ENCODE measurements at regions not wholly inside any gene's neighbourhood (a gene's known extent, or its start where the extent isn't known, plus 50 kb on each side); places are given as distances from the start of the nearest gene placed in this dataset.

GRCh38 chr5:155871623-155872022 lies 455.3 kb upstream of the SGCD start:
- no peak for DNase-seq

DNA sequence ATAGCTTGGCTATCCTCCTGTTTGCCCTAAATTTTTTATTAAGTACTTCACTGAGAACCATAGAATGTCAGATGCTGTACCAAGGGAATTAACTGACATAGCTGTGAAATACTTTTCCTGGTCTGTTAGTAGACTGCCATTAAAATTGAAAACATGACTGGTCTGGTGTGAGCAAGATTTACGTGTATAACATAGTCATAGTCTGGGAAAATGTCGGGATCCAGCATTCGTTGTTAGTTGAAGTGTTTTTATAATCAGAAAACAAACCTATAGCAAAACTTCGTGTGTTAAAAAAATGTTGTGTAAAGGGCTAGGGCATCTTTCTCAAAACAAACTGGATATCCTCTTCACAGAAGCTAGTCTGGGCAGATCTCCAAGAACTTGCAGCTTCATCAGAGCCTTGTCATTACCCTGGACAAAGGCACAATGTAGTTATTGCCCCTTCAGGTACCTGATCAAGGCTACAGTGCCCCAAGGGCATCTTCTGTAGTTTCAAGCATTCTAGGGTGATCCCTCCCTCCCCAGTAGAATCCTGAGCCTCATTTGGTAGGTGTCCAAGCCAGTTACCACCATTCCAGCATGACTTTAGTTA lies 454.2 kb upstream of the SGCD start:
- no peak for DNase-seq

DNA sequence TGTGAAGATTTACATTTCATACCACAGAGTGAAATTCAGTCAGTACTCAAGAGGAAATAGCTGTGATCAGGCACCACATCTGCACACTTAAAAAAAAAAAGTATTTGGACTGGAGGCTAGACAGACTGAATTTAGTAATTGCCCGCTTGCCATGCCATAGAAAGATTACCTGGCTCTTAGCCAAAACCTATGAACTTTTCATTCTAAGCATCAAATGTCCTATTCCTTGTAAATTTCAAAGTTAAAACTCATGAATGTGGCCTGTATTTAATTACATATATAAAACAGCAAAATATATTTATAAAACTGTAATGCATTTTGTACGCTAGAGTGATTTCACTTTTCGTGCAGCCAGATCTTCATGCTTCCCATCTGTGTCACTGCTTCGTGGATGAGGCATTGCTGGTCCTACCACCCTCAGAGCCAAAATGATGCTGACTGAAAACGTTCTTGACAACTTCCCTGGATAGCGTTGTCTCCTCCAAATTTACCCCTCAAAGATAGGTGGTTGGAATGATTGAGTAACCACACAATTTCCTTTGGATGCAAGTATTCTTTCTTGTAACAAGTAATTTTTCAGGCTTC lies 447.9 kb upstream of the SGCD start:
- no peak for DNase-seq

DNA sequence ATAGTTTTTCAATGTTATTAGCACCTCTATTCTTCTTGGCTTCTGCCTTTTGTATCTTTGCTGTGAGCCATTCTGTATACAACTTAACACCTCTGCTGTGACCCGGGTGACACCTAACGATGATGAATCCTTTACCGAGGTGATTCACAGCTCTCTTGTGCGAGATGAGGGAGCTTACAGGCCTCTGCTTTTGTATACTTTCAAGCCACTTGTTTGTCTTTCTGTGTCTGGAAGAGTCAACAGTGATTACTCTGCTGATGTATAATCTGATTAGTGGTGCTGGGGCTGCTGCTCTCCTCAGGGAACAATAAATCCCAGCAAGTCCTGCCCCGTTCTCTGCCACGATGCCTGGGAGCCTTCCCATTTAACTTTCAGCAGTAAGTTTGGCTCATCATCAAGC lies 442.9 kb upstream of the SGCD start:
- DNase-seq = no peak

- no peak for DNase-seq
Measured at GRCh38 chr5:155885199-155885598, 441.8 kb upstream of the SGCD start.

GRCh38 chr5:155886311-155887031 lies 440.5 kb upstream of the SGCD start:
- DNase-seq = no peak

DNA sequence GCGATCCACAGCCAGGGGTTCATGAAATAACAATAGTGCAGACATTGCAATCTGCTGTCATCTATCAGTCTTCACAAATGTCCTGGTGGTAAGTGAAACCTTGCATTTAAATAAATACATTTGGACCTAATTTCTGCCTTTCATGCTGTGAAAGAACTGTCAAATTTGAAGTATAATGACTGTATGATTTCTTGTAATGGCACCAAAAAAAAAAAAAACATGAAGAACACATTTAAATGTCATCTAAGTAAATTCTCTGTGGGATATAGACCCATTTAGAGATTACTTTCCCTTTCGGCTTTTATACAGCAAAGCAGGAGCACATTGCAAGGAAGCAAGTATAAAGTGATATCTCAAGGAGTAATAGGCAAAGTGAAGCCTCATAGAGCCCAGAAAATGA lies 431.5 kb upstream of the SGCD start:
- no peak for DNase-seq

DNA sequence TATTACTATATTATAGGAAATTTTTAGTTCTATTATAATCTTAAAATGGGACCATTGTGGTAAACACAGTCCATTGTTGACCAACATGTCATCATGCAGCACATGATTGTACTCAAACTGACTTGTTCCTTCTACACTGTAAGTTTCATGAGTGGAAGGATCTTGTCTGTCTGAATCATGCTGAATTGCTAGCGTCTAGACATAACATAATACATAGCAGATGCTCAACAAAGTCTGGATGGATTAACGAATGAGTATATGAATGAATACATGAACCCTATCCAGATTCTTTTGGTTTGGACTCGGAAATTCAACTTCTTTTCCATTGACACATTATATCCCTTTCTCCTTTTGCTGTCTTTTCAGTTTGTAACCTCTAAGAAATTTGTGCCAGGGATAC lies 429.2 kb upstream of the SGCD start:
- no peak for DNase-seq

- DNase-seq = no peak
Measured at GRCh38 chr5:155898284-155898683, 428.7 kb upstream of the SGCD start.

GRCh38 chr5:155903791-155904190 lies 423.2 kb upstream of the SGCD start:
- DNase-seq = no peak

- DNase-seq = no peak
Measured at GRCh38 chr5:155905364-155905763, 421.6 kb upstream of the SGCD start.

GRCh38 chr5:155906046-155906445 lies 420.9 kb upstream of the SGCD start:
- DNase-seq = no peak

- no peak for DNase-seq
Measured at GRCh38 chr5:155908543-155908942, 418.4 kb upstream of the SGCD start.

DNA sequence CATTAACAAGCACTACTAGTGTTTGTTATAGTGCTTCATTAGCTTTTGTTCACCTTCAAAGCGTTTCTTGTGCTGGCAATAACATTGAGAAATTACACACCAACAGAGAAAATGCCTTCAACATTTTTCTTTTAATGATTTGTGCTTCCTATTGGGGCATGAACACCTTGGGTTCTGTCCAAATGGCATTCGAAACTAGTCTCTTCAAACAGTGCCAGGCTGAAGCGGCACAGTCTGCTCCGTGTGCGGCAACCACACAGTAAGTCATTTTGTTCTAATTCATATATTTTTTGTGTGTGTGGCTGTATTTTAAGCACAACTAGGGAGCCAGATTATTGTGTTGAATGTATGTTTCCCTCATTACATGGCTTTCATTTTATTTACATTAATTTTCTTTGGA lies 414.7 kb upstream of the SGCD start:
- DNase-seq = no peak

GRCh38 chr5:155914766-155915165 lies 412.2 kb upstream of the SGCD start:
- DNase-seq = no peak

GRCh38 chr5:155915601-155916000 lies 411.4 kb upstream of the SGCD start:
- DNase-seq = no peak

- DNase-seq = no peak
Measured at GRCh38 chr5:155919126-155919525, 407.8 kb upstream of the SGCD start.

GRCh38 chr5:155919725-155920124 lies 407.2 kb upstream of the SGCD start:
- DNase-seq = no peak

GRCh38 chr5:155921621-155922020 lies 405.3 kb upstream of the SGCD start:
- DNase-seq = no peak

DNA sequence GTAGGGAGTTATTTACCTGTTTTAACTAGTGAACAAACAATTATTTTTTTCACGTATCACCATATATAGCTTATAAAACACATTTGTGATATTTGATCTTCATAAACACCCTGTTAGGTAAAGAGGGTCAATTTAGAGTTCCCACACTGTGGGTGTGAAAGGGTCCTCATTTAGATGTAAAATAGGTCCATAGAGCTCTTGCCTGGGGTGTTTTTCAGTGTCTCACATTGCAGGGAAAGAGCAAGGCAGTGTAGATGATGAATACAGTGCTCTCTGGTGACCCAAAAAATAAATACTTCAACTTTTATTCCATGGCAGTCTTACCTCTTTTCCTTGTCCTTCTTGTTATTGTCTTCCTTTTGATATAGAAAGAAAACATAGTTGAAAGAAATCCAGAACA lies 403.2 kb upstream of the SGCD start:
- no peak for DNase-seq

- no peak for DNase-seq
Measured at GRCh38 chr5:155926031-155926430, 400.9 kb upstream of the SGCD start.

DNA sequence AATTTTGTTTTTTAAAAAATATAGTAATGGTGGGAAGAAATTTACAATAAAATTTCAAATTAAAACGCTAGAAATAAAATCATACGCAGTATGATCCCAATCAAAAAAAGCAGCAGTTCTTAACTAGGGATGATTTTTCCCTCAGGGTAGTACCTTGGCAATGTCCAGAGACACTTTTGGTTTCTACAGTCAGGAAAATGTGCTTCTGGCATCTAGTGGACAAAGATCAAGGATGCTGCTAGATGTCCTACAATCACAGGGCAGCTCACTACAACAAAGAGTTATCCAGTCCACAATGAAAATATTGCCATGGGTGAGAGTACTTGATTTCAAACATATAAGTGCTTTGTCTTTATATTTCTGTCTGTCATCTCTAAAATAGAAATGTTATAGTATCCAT lies 400.2 kb upstream of the SGCD start:
- no peak for DNase-seq

- no peak for DNase-seq
Measured at GRCh38 chr5:155929112-155929511, 397.9 kb upstream of the SGCD start.

- DNase-seq = no peak
Measured at GRCh38 chr5:155934964-155935363, 392.0 kb upstream of the SGCD start.

GRCh38 chr5:155935723-155936122 lies 391.2 kb upstream of the SGCD start:
- DNase-seq = no peak
